ENCODE measurements at regions not wholly inside any gene's neighbourhood (a gene's known extent, or its start where the extent isn't known, plus 50 kb on each side); places are given as distances from the start of the nearest gene placed in this dataset.

DNA sequence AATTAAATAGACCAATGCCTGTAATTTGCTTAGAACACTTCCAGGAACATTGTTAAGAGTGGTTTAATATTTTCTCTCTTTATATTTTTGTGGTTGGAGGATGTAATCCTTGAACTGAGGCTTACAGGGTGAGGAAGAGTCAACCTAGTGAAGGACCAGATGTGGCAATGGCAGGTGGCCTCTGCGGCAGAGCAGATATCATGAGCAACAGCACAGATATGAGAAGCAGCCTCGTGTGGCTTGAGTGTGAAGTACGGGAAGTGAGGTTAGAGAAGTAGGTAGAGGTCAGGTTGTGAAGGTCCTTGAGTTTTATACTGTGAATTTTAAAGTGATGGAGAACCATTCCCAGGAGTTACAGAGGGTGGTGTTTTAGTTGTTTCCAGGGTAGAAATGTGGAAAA is 417.6 kb upstream of the SUCLG2 start:
- TF ChIP-seq EZH2phosphoT487 (IDR thresholded peaks at IDR 0.05; ENCODE audit: borderline replicate concordance, low read length) = no peak
- TF ChIP-seq, protein P1, sequence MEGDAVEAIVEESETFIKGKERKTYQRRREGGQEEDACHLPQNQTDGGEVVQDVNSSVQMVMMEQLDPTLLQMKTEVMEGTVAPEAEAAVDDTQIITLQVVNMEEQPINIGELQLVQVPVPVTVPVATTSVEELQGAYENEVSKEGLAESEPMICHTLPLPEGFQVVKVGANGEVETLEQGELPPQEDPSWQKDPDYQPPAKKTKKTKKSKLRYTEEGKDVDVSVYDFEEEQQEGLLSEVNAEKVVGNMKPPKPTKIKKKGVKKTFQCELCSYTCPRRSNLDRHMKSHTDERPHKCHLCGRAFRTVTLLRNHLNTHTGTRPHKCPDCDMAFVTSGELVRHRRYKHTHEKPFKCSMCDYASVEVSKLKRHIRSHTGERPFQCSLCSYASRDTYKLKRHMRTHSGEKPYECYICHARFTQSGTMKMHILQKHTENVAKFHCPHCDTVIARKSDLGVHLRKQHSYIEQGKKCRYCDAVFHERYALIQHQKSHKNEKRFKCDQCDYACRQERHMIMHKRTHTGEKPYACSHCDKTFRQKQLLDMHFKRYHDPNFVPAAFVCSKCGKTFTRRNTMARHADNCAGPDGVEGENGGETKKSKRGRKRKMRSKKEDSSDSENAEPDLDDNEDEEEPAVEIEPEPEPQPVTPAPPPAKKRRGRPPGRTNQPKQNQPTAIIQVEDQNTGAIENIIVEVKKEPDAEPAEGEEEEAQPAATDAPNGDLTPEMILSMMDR (IDR thresholded peaks at IDR 0.05; ENCODE audit: low read depth, low read length, poor library complexity, severe bottlenecking) = no peak
